ENCODE measurements at regions not wholly inside any gene's neighbourhood (a gene's known extent, or its start where the extent isn't known, plus 50 kb on each side); places are given as distances from the start of the nearest gene placed in this dataset.
"Not testable (repeated sequence)": the region's sequence is repeated elsewhere in the genome, so short reads cannot be mapped to it uniquely, and the experiment has no call there.

DNA sequence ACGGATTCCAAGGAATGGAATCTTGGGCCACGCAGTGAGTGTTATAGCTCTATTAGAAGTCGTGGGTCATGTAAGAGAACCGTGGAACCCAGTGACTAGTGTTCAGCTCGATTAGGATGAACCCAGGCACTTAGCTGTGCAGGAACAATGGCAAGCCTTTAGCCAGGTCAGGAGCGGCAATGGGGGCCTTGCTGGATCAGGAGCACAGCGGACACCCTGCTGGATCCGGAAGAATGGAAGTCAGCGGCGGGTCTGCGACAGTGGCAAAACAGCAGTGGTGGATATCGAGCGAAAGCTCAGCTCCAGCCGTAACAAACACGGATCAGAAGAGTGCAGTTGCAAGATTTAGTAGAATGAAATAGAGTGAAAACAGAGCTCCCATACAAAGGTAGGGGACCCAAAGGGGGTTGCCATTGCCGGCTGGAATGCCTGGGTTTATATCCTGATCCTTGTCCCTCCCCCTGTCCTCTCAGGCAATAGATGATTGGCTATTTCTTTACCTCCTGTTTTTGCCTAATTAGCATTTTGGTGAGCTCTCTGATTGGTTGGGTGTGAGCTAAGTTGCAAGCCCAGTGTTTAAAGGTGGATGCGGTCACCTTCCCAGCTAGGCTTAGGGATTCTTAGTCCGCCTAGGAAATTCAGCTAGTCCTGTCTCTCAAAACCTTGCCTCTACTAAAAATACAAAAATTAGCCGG lies 618.3 kb upstream of the CBLB start:
- not testable (repeated sequence) for DNase-seq

DNA sequence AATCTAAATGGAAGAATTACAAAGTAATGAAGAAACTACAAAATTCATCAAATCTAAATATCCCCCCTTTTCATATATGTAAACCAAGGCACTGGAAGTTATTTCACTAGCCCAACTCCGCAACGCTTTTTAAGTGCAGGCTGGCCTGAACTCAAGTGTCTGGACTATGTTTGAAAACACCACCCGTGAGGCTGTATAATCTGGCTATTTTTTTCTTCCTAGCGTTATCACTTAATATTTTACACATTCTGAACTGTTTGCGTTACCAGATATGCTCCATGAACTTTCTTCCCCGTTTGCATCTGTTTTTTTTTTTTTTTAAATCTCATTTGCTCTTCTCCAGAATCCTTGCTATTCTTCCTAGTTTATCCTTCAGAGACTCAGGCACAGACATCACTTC lies 619.5 kb upstream of the CBLB start:
- no peak for DNase-seq

- no peak for DNase-seq
Measured at GRCh38 chr3:106491796-106492195, 623.0 kb upstream of the CBLB start.

DNA sequence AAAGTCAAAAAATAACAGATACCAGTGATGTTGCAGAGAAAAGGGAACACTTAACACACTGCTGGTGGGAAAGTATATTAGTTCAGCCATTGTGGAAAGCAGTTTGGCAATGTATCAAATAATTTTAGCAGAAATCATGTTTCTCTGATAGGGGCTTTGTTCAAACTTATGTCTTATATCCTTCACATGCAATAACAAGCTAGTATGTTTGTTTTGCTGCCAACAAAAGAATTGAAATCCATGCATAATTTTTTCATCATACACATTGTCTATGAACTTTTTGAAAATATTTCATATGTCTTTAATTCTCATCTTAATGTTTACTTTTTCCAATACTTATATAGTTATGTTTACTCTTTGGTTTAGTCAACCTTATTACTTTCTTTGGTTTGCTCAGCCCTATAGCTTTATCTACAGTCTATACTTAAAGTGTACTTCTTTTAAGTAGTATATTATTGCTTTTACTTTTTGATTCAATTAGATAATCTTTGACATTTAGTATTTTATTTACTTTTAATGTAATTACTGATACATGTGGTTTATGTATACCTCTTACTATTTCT lies 639.6 kb upstream of the CBLB start:
- DNase-seq = no peak

DNA sequence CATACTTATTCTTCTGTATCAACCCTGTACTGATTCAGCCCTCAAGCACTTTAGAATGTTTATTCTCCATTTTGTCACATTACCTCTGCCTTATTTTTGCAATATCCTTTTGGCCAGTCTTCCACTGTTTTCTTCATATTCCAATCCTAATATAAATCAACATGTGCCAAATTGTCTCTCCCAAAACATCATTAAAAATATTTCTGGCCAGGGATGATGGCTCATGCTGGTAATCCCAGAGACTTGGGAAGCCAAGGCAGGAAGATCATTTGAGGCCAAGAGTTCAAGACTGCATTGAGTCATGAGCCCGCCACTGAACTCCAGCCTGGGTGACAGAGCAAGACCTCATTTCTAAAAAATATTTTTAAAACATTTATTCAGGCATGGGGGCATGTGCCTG lies 641.4 kb upstream of the CBLB start:
- DNase-seq = no peak

GRCh38 chr3:106512846-106513245 lies 644.0 kb upstream of the CBLB start:
- DNase-seq = no peak

DNA sequence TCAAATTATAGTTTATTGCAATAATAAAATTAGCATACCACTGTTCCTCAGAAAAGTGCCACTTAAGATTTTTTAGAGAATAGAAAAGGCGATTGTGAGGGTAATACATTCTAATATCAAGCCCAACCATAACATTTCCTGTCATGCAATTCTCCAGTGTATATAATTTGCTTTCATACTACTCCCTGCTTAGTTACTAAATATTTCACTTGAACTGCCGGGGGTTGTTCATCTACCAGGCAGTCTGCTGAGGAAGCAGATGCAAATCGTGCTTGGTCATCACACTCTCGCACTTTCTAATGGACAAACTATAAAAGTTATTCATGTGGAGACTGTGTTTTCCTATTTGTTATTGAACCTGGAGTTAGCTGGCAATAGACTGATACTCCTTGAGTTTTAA lies 645.6 kb upstream of the CBLB start:
- no peak for DNase-seq

GRCh38 chr3:106518516-106518915 lies 649.7 kb upstream of the CBLB start:
- DNase-seq = no peak

- DNase-seq = no peak
Measured at GRCh38 chr3:106522397-106522796, 653.6 kb upstream of the CBLB start.

GRCh38 chr3:106528932-106529331 lies 660.1 kb upstream of the CBLB start:
- no peak for DNase-seq

GRCh38 chr3:106529738-106530137 lies 660.9 kb upstream of the CBLB start:
- no peak for DNase-seq

DNA sequence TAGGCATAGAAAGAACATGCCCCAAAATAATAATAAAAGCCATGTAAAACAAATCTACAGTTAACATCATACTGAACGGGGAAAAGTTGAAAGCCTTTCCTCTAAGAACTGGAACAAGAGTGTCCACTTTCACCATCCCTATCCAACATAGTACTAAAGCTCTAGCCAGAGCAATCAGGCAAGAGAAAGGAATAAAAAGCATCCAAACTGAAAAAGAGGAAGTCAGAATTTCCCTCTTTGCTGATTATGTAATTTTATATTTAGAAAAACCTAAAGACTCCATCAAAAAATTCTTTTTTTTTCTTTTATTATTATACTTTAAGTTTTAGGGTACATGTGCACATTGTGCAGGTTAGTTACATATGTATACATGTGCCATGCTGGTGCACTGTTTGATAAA lies 661.6 kb upstream of the CBLB start:
- DNase-seq = no peak

- not testable (repeated sequence) for DNase-seq
Measured at GRCh38 chr3:106531771-106532329, 663.0 kb upstream of the CBLB start.

DNA sequence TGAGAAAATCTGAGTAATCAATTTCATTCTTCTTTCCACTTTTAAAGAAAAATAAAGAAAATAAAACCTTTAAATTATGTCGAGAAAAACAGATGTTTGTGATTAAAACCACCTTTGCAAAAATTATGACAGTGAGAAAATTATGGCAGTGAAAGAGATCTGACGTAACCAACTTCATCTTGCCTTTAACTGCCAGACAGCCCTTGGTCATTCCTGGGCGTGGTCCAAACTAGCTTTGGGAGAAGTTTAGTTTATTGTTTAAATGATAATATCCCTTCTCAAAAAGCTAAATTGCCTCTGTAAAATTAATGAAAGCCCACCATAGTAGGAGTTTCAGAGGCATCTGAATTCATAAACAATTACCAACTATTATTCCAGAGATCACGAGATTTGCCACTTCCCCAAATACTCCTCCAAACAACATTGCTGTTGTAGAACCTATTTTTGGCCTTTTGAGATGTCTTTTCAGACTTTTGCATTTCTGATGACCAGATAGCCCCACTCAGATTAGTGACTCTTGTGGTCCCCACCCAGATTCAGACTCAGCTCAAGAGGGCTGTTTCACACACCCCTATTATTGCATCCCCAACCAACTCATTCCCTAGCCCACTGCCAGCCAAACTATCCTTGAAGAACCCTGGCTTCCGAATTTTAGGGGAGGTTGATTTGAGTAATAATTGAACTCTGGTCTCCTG lies 664.4 kb upstream of the CBLB start:
- DNase-seq = no peak

- DNase-seq = no peak
Measured at GRCh38 chr3:106533788-106534160, 665.0 kb upstream of the CBLB start.

GRCh38 chr3:106534206-106534605 lies 665.4 kb upstream of the CBLB start:
- no peak for DNase-seq

GRCh38 chr3:106540743-106541142 lies 671.9 kb upstream of the CBLB start:
- peak; percentile 21 for DNase-seq

DNA sequence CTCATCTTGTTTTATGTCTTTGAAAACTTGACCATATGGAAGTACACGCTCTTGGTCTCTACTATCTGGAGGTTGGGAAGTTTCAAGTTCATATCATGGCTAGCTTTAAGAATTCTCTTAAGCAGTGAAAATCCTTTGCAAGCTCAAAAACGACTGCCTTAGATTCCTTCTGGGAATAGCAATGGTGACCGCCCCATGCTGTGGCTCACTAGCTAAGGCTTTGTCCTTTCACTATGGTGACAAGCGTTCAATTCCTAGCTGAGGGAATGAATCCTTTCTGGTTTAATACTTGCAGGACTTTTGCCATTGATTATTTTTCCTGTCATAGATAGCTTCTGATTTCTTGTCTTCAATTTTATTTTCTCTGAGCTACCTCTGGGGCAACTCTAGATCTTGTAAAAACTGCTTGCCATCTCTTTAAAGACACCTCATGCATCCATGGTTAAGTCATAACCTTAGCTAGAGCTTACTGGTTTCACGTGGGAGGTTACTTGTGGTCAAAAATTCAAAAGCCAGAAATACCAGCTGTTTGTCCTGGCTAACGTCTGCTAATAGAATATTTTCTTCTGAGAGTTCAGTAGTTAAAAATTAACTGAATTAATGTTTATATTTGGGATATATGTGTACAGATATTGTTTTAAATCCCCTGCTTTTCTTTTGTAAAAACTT lies 673.4 kb upstream of the CBLB start:
- no peak for DNase-seq

DNA sequence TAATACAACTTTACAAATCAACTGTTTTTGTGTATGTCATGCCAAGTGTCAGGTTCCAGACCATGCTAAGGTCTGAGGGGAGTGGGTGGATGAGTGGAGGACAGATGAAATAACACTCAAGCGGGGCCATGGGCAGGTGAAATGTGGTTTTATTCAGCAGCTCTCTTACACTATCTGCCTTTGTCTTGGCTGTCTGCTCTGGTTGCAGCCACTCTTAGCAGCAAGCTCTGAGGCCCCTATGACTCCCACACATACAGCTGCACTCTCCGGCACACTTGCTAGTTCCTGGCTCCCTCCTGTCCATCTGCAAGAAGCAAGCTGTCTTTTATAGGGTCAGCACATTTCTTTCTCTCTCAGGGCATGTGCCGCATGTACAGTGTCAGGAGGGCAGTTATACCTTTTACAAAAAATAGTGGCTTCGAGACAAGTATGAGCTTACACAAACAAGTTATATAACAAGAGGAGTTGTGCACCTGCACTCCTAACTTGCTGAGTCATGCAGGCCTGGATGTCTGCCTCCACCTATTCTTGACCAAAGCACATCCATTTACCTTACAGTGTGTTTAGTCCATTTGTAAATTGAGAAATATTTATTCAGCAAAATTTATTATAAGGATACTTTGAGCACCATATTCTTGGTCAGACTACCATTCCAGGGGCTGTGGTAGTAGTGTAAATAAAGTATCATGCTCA lies 683.7 kb upstream of the CBLB start:
- DNase-seq = peak; percentile 25

DNA sequence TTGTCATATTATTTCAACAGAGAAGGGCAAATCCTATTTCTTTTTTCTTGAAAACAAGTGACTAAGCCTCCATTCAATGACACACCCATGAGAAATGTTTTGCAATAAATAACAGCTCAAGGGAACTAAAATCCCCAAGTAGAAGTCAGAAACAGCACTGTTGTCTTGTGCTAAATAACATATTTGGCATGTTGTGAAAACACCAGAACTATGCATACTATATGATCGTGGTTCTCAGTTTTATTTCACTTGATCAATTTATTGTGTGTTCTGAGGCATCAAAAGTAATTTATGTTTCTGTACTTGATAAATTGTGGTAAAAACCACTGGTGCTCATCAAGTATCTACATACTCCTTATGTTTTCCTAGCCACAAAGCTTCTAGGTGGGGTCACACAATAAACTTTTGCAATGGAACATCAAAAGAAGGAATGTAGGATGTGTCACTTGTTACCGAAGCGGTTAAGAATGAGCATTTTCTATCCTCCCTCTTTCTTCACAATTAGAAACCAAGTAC lies 691.7 kb upstream of the CBLB start:
- no peak for DNase-seq

GRCh38 chr3:106566277-106566676 lies 697.5 kb upstream of the CBLB start:
- peak; percentile 26 for DNase-seq

DNA sequence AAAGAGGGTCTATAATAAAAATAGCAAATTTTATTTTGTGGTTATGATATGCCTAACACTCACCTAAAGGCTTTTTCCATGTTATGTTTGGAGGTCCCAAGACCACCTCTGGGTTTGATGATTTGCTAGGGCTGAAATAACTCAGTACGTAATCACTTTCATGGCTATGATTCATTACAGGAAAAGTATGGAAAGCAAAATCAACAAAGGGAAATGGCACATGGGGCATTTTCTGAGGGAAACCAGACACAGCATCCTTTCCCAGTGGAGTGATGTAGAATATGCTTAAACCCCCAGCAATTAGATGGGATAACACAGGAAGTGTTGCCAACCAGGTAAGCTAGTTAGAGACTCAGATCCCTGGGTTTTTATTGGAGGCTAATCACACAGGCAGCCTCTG lies 701.6 kb upstream of the CBLB start:
- no peak for DNase-seq

- DNase-seq = peak; percentile 42
Measured at GRCh38 chr3:106573605-106574004, 704.8 kb upstream of the CBLB start.

All from NCI-H82 (cell line).